ENCODE measurements at regions not wholly inside any gene's neighbourhood (a gene's known extent, or its start where the extent isn't known, plus 50 kb on each side); places are given as distances from the start of the nearest gene placed in this dataset.

DNA sequence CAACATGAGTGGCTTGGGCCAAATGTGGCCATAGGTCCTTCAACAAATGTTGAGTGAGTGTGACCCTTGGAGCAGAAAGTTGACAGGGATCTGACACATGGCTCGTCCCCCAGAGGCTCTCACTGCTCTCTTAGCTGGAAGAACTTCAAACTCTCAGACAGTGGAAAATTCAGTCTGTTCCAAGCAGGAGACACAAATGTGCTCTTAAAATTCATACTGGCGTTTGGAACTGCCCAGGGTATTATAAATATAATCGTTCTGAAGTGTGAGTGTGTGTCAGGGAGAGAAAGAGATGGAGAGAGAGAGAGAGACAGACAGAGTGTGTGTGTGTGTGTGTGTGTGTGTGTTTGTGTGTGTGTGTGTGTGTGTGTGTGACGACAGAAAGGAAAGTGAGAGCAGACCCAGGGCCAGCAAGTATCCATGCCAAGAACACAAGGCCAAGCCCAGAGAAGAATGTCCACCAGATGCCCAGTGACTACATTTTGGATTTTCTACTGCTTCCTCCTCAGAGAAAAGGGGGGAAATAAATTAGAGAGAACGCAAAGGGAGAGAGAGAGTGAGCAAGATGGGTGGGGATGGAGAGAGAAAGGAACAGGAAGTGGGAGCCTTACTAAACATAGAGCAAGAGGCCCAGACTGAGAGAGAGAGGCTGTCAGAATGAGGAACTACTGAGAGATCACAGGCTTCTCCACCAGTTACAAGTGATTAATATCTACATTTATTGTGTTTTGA, 193.6 kb upstream of the NUDT4 start:
- no peak for DNase-seq (ENCODE audit: low spot score)
- intact Hi-C loops (cut with DNase I) = loop anchor here (5.0 kb wide), 1 partner anchor 118 kb away; no protein-coding TSS in a partner anchor

DNA sequence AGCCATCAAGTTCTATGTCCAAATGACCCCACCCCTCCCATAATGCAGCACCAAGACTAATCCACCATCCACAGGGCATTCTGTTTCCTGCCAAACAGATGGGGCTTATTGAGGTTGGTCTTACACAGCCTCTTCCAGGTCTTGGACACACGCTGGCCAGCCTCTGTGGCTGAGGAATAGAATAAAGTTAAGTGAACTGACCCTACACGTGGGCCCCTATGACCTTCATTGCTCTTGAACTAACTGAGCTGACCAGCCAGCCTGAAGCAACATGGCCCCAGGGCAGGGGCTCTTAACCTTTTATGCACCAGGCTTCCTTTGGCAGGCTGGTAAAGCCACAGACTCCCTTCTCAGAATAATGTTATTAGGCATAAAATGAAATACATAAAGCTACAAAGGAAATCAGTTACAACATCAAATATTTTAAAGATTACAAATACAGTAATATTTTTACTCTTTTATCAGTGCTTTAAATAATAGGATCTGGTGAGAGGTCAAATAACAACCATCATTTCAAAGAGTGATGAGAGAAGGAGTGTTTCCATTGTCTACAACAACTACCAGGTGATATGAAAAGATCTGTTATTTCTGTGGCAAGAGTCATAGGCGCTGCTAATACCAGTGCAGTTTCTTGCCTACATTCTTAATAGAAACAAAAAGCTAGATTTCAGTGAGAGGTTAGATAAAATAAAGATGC, 192.9 kb upstream of the NUDT4 start:
- DNase-seq (ENCODE audit: low spot score) = no peak

DNA sequence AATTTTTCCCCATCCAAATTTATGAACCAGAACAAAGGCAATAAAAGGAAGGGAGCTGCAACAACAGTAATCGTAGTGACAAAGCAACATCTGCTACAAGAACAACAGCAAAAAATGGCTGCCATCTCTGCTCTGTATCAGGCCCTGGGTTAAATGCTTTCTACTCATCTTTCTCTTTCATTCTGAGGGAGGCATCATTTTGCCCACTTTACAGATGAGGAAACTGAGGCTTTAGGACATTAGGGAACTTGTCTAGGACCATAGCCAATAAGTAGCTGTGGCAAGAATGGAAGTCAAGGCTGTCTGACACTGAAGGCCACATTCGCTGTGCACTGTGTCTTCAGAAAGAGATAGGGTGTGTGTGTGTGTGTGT, 192.4 kb upstream of the NUDT4 start:
- no peak for DNase-seq (ENCODE audit: low spot score)
- intact Hi-C loops (cut with DNase I) = no loop called here

More for the DNA sequence above, 192.9 kb upstream of the NUDT4 start:
- intact Hi-C loops (cut with DNase I) = loop anchor here (5.0 kb wide), 1 partner anchor 117 kb away; no protein-coding TSS in a partner anchor

DNA sequence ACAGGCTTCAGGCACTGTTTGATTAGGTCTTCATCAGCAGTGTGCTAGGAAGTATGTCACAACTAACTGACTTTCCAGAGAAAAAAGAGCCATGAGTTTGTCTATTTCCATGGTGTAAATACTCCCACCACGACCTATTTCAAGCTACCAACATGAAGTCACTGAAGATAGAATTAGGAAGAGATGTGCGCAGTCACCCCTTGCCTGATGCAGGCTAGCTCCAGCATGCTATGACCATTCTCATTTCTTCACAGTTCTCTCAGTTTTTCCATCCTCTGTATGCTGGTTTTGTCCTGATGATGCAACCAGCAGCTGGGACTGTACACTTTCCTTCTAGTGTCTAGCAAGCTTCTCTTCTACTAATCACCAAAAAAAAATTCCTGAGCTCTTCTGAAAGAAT, 191.6 kb upstream of the NUDT4 start:
- no peak for DNase-seq (ENCODE audit: low spot score)

DNA sequence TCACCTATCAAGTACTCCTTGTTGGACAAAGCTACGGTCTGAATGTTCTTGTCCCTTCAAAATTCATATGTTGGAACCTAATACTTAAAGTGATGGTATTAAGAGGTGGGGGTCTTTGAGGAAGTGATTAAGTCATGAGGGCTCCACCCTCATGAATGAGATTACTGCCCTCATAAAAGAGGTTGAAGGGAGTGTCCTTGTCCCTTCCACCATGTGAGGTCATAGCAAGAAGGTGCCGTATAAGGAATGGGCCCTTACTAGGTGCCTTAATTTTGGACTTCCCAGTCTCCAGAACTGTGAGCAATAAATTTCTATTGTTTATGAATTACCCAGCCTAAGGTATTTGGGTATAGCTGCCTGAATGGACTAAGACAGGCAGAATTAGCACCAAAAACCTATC, 191.1 kb upstream of the NUDT4 start:
- intact Hi-C loops (cut with DNase I) = no loop called here
- DNase-seq (ENCODE audit: low spot score) = no peak

More for the DNA sequence above, 191.6 kb upstream of the NUDT4 start:
- intact Hi-C loops (cut with DNase I) = no loop called here

DNA sequence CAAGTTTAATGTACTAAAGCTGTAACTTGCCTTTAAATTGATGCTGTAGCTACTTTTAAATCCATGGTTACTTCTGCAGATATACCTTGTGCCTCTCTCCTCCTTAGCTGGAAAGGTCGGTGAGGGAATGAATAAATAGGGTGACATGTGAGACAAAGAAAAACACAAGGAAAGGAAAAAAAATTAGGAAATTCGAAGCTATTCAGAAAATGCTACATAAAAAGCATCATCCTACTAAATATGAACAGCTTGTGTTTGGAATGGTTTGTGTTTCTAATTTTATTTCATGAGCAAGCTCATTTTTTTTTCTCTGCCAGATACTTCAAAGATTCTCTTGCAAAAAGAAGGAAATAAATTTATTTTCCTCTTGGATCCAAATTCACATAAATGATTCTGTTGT, 186.3 kb upstream of the NUDT4 start:
- intact Hi-C loops (cut with DNase I) = no loop called here
- DNase-seq (ENCODE audit: low spot score) = no peak

DNA sequence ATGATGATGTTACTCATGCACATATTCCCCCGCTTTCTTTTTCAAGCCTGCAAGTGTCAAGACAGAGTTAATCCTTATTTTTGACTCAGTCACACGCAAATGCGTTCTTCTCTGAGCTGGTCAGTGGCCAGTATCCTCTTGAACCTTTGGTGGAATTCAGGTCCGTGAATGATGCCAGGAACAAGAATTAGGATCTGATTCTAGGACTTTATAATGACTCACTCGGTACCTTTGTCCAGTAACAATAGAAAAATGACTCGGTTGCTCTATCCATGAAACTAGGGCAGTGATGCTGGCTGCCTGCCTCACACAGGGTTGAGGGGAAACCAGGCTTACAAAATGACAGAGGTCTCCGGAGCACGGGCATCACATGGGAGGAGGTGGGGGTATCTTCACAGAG, 185.8 kb upstream of the NUDT4 start:
- no peak for DNase-seq (ENCODE audit: low spot score)
- intact Hi-C loops (cut with DNase I) = no loop called here

DNA sequence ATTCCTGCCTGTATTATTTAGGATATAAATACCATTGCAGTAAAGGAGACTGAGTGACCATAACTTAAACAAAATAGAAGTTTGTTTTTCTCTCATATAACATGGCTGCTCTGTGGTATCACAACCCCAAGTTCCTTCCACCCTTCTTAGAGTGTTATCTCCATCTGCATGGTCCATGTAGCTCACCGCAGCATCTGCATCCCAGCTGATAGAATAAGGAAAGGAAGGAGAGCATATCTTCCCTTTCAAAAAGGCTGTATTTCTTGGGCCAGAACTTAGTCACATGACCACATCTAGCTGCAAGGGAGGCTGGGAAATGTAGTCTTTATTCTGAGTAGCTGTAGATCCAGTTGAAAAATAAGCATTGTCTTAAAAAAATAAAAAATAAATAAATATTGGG, 184.8 kb upstream of the NUDT4 start:
- no peak for DNase-seq (ENCODE audit: low spot score)
- intact Hi-C loops (cut with DNase I) = no loop called here

DNA sequence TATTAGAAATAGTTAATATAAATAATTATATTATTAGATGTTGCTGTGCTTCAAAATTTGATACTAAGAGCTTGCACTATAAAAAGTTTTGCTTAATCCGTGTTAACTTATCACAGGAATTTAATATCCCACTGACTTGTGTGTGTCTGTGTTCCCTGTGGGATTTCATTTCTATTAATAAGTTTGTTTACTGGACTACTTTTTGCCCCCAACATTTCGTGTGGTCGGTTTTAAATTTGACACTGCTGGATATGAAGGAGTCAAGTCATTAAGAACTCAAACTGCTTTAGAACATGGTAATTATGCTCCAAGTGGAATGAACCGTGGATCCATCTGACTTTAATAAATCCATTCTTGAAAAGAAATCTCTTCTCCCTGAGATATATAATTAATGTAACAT, 182.2 kb upstream of the NUDT4 start:
- no peak for DNase-seq (ENCODE audit: low spot score)
- intact Hi-C loops (cut with DNase I) = no loop called here

DNA sequence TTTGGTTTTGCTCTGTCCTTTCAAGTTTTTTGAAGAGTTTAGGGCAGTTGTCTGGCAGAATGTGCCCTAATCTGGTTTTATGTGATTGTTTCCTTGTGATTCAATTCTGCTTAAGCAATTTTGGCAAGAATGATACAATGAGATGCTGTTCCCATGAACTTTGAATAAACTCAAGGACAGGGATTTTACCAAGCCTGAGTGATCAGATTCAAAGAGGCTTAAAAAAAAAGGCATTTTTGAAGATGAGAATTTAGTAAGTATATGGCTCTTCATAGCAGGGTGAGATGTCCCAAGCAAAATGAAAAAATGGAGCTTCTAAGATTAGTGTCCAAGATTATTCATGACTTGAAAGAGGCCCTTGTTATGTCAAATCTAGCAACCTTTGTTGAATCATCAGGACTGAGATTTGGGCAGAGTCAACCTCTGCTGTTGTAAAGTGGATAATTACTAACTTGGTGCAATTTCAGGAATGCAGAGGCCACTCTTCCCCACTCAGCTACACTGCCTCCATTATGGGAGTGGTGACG, 180.6 kb upstream of the NUDT4 start:
- DNase-seq (ENCODE audit: low spot score) = no peak

DNA sequence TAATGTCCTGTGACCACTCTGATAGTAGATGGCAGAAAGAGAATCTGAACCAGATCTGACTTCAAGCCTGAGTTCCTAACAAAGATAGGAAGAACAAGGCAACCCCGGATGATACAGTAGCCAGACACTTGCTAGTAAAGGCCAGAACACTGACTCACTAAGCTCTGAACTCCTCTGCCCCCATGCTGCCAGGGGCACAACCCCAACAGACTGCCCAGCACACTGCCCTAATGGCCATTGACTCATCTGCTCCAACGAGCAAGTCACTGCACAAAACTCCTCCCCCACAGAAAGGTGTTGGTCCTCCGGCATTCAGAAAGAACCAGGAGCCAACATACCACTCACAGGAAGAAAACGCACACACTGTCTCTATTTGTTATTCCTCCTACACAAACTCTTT, 179.6 kb upstream of the NUDT4 start:
- intact Hi-C loops (cut with DNase I) = no loop called here

More for the DNA sequence above, 180.6 kb upstream of the NUDT4 start:
- intact Hi-C loops (cut with DNase I) = no loop called here

DNA sequence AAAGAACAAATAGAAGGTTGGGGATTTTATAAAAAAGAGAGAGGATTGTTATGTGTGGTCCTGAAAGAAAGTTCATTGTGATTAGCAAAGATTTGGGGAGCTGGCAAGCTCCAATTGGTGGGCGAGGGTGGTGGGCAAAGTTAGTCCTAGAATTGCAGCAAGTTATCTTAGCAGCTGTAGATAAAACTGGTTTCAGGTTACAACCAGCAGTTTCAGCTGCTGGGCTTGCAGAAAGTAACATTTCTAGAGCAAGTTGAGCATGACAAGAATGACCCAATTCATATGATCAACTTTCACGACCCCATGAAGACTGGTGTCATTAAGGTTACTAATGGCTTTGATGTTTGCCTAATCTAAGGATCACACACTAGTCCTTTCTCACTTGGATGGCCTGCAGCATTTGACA, 177.9 kb upstream of the NUDT4 start:
- intact Hi-C loops (cut with DNase I) = no loop called here
- no peak for DNase-seq (ENCODE audit: low spot score)

More for the DNA sequence above, 179.6 kb upstream of the NUDT4 start:
- DNase-seq (ENCODE audit: low spot score) = no peak

DNA sequence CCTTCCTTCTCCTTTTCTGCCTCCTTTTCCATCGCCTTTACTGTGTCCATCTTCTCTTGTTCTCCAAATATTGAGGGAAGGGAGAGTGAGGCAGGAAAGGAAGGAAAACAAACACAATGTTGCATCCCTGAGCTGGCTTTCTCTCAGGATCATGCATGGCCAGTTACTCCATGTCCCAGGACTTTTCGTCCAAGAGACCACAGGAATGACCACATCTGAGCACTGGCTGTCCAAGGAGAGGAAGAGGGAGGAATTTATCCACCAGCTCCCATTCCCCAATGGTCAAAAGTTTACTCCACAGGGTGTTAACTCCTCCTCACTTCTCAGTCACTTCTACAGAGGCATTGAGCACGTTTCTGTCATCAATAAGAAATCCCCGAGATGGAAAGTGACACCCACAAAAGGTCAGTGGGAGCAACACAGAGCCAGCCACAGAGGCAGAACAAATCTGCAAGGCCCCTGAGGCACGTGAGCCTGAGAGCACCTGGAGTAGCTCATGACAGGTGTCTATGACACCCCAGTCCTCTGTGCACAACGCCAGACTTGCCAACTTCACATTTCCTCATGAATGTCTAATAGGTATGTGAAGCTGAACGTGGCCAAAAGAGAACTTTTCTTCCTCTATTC, 177.3 kb upstream of the NUDT4 start:
- intact Hi-C loops (cut with DNase I) = no loop called here
- DNase-seq (ENCODE audit: low spot score) = no peak

DNA sequence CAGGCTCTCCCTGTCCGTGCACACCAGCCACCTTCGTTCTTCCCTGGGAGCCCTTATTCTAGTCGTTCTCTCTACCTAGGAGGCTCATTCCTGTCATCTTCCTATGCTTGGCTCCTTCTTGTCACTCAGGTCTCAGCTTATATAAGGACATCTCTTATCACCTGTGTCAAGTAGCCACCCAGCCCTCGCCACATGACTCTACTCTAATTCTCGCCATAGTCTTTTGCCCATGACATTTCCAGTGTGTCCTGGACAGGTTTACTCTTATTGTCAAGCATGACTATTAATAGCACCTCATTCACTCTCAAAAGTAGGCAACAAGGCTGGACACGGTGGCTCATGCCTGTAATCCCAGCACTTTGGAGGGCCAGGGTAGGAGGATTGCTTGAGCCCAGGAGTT, 175.7 kb upstream of the NUDT4 start:
- no peak for DNase-seq (ENCODE audit: low spot score)
- intact Hi-C loops (cut with DNase I) = no loop called here

DNA sequence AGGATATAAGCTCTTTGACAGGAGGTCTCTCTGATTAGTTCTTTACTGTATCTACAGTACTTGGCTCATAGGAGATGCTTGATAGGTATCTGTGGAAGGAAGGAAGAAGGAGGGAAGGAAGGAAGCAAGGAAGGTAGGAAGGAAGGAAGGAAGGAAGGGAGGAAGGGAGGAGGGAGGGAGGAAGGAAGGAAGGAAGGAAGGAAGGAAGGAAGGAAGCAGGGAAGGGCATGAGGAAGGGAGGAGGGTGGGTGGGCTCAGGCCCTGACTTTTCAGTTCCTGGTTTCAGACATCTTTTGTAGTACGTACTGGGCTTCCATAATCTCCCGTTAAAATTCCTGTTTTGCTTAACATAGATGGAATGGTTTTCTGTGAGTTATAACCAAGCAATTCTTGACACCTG, 175.0 kb upstream of the NUDT4 start:
- intact Hi-C loops (cut with DNase I) = no loop called here
- DNase-seq (ENCODE audit: low spot score) = no peak

DNA sequence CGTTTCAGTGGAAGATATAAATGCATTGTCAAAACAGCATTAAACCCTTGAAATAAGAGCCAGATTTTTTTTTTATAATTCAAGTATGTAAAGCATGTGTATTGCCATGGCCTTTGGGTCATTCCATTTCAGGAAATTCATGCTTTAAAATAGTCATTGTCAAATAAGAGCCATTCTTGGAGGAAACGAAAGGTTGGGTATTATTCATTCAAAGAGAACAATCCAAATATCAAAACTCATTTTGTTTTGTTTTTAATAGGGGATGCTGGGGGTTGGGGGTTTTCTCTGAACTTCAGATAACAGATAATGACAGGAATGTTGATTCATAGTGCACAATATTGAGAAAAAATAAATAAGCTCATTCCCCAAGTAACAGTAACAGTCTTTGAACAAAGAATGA, 174.4 kb upstream of the NUDT4 start:
- intact Hi-C loops (cut with DNase I) = no loop called here
- DNase-seq (ENCODE audit: low spot score) = no peak

DNA sequence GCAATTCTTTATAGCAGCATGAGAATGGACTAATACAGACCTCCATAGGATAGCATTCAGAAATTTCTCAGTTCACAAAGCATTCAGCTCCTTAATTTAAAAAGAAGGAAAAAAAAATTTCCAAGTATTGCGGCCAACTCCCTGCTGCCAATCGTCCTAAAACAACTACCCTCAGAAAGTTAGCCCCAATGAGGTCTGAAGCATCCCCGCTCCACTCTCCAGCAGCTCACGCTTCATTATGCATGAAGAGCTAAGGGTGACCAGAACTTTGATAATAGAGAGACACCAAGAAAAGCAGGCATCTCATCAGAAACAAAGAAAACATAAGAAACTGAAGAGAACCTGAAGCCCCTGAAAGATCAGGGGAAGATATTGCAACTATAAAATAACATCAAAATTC, 172.8 kb upstream of the NUDT4 start:
- intact Hi-C loops (cut with DNase I) = no loop called here
- DNase-seq (ENCODE audit: low spot score) = no peak

DNA sequence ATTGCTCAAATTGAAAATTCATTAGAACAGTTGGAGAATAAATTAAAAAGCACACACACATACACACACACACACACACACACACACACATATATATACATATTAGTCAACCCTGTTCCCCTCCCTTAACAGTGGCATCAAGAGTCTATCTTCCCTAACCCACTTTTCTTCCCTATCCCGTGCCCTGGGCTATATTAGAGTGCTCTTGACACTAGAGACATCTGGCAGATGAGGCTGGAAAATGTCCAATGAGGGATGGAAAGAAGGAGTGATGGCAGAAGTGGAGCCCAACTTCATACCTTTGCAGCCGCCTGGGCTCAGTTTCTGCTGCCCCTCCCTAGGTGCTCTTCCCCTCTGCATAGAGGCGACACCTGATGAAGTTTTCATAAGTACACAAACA, 172.4 kb upstream of the NUDT4 start:
- no peak for DNase-seq (ENCODE audit: low spot score)
- intact Hi-C loops (cut with DNase I) = no loop called here

DNA sequence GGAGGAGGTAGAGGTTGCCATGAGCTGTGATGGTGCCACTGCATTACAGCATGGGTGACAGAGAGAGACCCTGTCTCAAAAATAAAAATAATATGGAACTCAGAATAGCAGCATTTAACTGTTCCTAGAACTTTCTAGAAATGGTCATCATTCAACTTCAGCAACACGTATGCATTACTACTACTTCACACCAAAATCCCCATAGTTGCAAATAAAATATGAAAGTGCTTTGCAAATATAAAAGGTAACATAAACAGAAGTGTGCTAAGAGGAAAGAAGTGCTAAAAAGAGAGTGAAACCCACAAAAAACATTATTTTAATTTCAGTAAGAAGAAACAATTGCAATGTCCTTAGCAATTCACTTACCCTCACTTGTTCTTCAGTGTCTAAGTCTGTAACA, 169.7 kb upstream of the NUDT4 start:
- intact Hi-C loops (cut with DNase I) = no loop called here
- DNase-seq (ENCODE audit: low spot score) = no peak

DNA sequence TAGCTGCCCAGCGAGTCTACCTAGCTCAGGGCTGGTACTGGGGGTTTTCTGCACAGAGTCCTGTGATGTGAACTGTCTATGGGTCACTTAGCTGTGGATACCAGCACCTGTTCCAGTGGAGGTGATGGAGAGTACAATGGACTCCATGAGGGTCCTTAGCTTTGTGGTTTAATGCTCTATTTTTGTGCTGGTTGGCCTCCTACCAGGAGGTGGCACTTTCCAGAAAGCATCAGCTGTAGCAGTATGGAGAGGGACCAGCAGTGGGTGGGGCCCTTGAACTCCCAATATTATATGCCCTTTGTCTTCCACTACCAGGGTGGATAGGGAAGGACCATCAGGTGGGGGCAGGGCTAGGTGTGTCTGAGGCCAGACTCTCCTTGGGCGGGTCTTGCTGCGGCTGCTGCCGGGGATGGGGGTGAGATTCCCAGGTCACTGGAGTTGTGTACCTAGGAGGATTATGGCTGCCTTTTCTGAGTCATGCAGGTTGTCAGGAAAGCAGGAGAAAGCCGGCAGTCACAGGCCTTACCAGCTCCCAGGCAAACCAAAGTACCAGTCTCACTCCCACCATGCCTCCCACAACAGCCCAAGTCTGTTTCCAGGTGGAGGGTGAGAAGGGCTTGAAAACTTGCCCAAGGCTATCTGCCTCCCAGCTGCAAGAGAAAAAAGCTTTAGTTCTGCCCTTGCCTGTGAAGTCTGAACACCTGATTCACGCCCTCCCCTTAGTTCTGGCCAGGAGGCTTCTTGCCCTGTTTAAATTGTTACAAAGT, 163.0 kb upstream of the NUDT4 start:
- intact Hi-C loops (cut with DNase I) = no loop called here

More for the DNA sequence above, 163.0 kb upstream of the NUDT4 start:
- DNase-seq (ENCODE audit: low spot score) = no peak
